Stimulated activated naive CD8-positive, alpha-beta T cell treated with anti-CD3 and anti-CD28 coated beads, Interleukin-15, amount 100 ng/mL, for 72 hours (primary cell): ENCODE measurements at regions not wholly inside any gene's neighbourhood (a gene's known extent, or its start where the extent isn't known, plus 50 kb on each side); places are given as distances from the start of the nearest gene placed in this dataset.
"Not testable (repeated sequence)": the region's sequence is repeated elsewhere in the genome, so short reads cannot be mapped to it uniquely, and the experiment has no call there.

Experiments
- ATAC-seq: fragments of 150-1000 bp; cut with Tn5 transposase; 2 replicates; pipeline ENCODE4 v1.10.0; 2021; ENCODE audit warnings: mild to moderate bottlenecking, moderate library complexity
- DNase-seq, 2 donors: peaks; one replicate each; pipeline ENCODE4 v3.0.0; 2021 to 2022
- H3K27ac Mint-ChIP-seq, 2 donors: one replicate each; pipeline ENCODE4 v1.8.0; 2022; ENCODE audit warnings: mild to moderate bottlenecking in 2 of 2, mixed read lengths in 2 of 2, moderate library complexity in 2 of 2
- H3K27me3 Mint-ChIP-seq: one replicate; pipeline ENCODE4 v1.8.0; 2022; ENCODE audit warnings: mixed read lengths
- H3K4me1 Mint-ChIP-seq: one replicate; pipeline ENCODE4 v1.8.0; 2022; ENCODE audit warnings: mild to moderate bottlenecking, mixed read lengths
- H3K4me3 Mint-ChIP-seq, 2 donors: one replicate each; pipeline ENCODE4 v1.8.0; 2022; ENCODE audit warnings: mild to moderate bottlenecking in 2 of 2, mixed read lengths in 2 of 2, moderate library complexity in 1 of 2
- H3K9me3 Mint-ChIP-seq, 2 donors: one replicate each; pipeline ENCODE4 v1.8.0; 2022; ENCODE audit warnings: mixed read lengths in 2 of 2

- Mint-ChIP-seq H3K4me1 (no peaks in the 10 kb centered on the region), H3K9me3 (peaks cover 4 to 7% of the 10 kb centered on the region in 2 donors), H3K4me3 (no peak overlapping the region), H3K27ac (no peak overlapping the region), H3K27me3 (peaks cover 40% of the 10 kb centered on the region)
- ATAC-seq (no peak), DNase-seq (no peak)
Measured at GRCh38 chrX:39693298-39693697, 404.5 kb downstream of the BCOR start.

- not testable (repeated sequence) for H3K27ac Mint-ChIP-seq, DNase-seq, H3K4me3 Mint-ChIP-seq, H3K4me1 Mint-ChIP-seq, H3K9me3 Mint-ChIP-seq, H3K27me3 Mint-ChIP-seq, ATAC-seq
Measured at GRCh38 chrX:39702636-39703035, 395.1 kb downstream of the BCOR start.

GRCh38 chrX:39703307-39703706 lies 394.5 kb downstream of the BCOR start:
- Mint-ChIP-seq H3K4me1 (no peaks in the 10 kb centered on the region), H3K4me3 (no peak overlapping the region), H3K27me3 (no peaks in the 10 kb centered on the region), H3K9me3 (no peaks in the 10 kb centered on the region), H3K27ac (no peak overlapping the region)
- ATAC-seq (no peak), DNase-seq (no peak)

- H3K4me3 Mint-ChIP-seq: no peak overlapping the region
- no peak for DNase-seq
- ATAC-seq: no peak
- H3K27me3 Mint-ChIP-seq: no peaks in the 10 kb centered on the region
- H3K9me3 Mint-ChIP-seq: peaks cover 4 to 8% of the 10 kb centered on the region in 2 donors
- H3K4me1 Mint-ChIP-seq: no peaks in the 10 kb centered on the region
- no peak overlapping the region for H3K27ac Mint-ChIP-seq
Measured at GRCh38 chrX:39704590-39704989, 393.2 kb downstream of the BCOR start.

- DNase-seq (no peak), ATAC-seq (no peak)
- Mint-ChIP-seq H3K9me3 (peaks cover 4 to 8% of the 10 kb centered on the region in 2 donors), H3K4me1 (no peaks in the 10 kb centered on the region), H3K4me3 (no peak overlapping the region), H3K27ac (no peak overlapping the region), H3K27me3 (no peaks in the 10 kb centered on the region)
Measured at GRCh38 chrX:39705290-39705689, 392.5 kb downstream of the BCOR start.

DNA sequence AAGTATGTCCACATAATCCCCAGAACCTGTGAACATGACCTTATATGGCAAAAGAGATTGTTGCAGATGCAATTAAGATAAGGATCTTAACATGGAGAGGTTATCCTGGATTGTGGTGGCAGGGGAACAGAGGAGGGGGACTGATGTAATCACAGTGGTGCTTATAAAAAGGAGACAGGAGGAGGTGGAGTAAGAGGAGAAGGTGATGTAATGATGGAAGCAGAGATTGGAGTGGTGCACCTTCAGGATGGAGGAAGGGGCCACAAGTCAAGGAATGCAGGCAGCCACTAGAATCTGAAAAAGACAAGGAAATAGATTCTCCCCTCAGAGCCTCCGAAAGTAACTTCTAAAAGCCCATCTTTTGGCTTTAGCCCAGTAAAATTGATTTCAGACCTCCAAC lies 388.4 kb downstream of the BCOR start:
- Mint-ChIP-seq H3K4me1 (no peaks in the 10 kb centered on the region), H3K27me3 (no peaks in the 10 kb centered on the region), H3K27ac (no peak overlapping the region), H3K9me3 (peaks cover 4 to 8% of the 10 kb centered on the region in 2 donors), H3K4me3 (no peak overlapping the region)
- DNase-seq (no peak), ATAC-seq (no peak)

DNA sequence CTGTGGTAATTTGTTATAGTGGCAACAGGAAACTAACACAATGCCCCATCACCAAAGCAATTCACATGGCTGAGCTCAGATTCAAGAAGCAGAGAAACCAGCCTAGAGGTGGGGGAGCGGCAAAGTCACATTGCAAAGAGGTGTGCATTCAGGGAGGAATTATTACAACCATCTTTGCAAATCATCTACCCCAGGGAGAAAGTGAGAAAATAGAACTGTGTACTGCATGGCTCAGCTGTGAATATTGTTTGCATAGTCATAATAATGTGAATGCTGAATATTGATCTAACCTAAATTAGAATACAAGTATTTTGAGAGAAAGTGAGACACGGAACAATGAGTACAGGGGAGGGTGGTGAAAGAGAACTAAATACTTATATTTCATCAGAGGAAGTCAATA lies 387.9 kb downstream of the BCOR start:
- peaks cover 4 to 8% of the 10 kb centered on the region in 2 donors for H3K9me3 Mint-ChIP-seq
- H3K27ac Mint-ChIP-seq: no peak overlapping the region
- no peak for DNase-seq
- ATAC-seq: no peak
- H3K4me1 Mint-ChIP-seq: no peaks in the 10 kb centered on the region
- no peak overlapping the region for H3K4me3 Mint-ChIP-seq
- no peaks in the 10 kb centered on the region for H3K27me3 Mint-ChIP-seq

- Mint-ChIP-seq H3K4me1 (no peaks in the 10 kb centered on the region), H3K27me3 (no peaks in the 10 kb centered on the region), H3K9me3 (peaks cover 4 to 8% of the 10 kb centered on the region in 2 donors), H3K27ac (no peak overlapping the region), H3K4me3 (no peak overlapping the region)
- ATAC-seq (no peak), DNase-seq (no peak)
Measured at GRCh38 chrX:39710776-39711175, 387.0 kb downstream of the BCOR start.

GRCh38 chrX:39714471-39714870 lies 383.3 kb downstream of the BCOR start:
- Mint-ChIP-seq H3K9me3 (peaks cover 0 to under 1% of the 10 kb centered on the region in 2 donors), H3K27me3 (no peaks in the 10 kb centered on the region), H3K27ac (no peak overlapping the region), H3K4me3 (no peak overlapping the region), H3K4me1 (no peaks in the 10 kb centered on the region)
- ATAC-seq (no peak), DNase-seq (no peak)

DNA sequence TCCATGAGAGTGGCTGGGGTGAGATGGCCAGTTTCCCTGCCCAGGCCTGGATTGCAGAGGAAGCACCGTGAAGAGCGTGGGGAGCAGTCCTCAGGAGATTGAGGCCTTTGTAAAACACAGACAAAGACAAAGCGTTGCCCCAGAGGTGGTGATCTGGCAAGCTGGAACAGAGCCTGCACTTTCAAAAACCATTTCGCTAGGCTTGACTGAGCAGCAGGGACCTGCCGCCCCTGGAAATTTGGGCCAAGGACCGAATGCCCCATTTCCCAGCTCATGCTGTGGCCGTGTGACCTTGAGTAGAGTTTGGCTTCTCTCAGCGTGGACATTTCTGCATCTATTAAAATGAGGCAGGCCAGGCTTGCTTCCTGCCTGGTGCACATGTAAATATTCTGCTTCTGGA lies 381.4 kb downstream of the BCOR start:
- DNase-seq (no peak), ATAC-seq (no peak)
- Mint-ChIP-seq H3K27ac (no peak overlapping the region), H3K9me3 (no peaks in the 10 kb centered on the region), H3K4me3 (no peak overlapping the region), H3K27me3 (no peaks in the 10 kb centered on the region), H3K4me1 (no peaks in the 10 kb centered on the region)

DNA sequence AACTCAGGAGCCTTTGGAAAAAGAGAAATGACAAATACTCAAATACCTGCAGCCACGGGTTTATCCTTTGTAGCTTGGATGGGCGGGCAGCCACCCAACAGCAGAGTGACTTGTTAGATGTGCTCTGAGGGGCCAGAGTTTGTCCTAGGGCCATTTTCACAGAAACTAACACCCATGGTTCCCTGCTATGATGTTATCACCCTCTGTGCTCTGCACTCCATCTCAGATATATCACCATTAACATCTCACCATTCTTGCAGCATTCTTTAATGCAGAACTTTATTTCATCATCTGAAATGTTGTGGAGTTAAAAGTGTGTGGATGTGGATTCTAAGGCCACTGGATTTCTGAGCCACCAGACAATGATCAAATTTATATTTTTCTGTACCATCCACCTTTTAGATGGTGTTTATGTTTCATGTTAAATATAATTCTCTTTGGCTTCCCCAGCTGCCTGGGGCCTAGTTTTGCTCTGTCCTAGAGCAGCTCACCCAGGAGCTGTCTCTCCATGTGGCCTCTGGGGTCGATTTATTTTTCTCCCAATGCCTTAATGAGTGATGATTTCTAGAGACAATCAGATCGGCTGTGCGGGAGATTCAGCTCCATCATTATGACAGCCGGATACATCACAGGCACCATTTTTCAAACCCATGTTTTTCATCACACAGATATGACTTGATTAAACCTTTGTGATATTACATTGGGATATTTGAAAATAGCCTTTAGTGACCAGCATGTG lies 380.8 kb downstream of the BCOR start:
- Mint-ChIP-seq H3K9me3 (no peaks in the 10 kb centered on the region), H3K27me3 (no peaks in the 10 kb centered on the region), H3K27ac (no peak overlapping the region), H3K4me3 (no peak overlapping the region), H3K4me1 (no peaks in the 10 kb centered on the region)
- DNase-seq (no peak), ATAC-seq (no peak)

- Mint-ChIP-seq H3K27me3 (peaks cover 7% of the 10 kb centered on the region), H3K4me1 (no peaks in the 10 kb centered on the region), H3K27ac (no peak overlapping the region), H3K9me3 (no peaks in the 10 kb centered on the region), H3K4me3 (no peak overlapping the region)
- DNase-seq: no peak
- no peak for ATAC-seq
Measured at GRCh38 chrX:39718981-39719380, 378.8 kb downstream of the BCOR start.

DNA sequence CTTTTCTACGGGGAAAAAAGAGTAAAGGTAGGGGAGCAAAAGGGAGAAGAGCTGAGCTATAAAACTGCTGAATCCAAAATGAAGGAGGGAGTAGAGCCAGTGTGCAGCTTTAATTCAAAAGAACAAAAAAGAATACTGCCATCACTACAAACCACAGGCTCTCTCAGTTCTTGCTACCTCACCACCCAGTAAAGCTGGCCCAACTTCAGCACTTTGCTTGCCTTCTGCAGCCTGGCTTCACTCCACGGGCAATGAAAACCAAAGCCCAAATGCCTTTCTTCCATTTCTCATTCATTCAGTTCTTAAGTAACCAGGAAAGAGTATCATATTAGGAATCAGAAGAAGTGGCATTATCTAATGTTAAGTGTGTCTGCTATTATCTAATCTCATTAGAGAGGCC lies 376.8 kb downstream of the BCOR start:
- Mint-ChIP-seq H3K9me3 (no peaks in the 10 kb centered on the region), H3K27me3 (peaks cover 7% of the 10 kb centered on the region), H3K27ac (no peak overlapping the region), H3K4me3 (no peak overlapping the region), H3K4me1 (no peaks in the 10 kb centered on the region)
- DNase-seq: no peak
- ATAC-seq: no peak

DNA sequence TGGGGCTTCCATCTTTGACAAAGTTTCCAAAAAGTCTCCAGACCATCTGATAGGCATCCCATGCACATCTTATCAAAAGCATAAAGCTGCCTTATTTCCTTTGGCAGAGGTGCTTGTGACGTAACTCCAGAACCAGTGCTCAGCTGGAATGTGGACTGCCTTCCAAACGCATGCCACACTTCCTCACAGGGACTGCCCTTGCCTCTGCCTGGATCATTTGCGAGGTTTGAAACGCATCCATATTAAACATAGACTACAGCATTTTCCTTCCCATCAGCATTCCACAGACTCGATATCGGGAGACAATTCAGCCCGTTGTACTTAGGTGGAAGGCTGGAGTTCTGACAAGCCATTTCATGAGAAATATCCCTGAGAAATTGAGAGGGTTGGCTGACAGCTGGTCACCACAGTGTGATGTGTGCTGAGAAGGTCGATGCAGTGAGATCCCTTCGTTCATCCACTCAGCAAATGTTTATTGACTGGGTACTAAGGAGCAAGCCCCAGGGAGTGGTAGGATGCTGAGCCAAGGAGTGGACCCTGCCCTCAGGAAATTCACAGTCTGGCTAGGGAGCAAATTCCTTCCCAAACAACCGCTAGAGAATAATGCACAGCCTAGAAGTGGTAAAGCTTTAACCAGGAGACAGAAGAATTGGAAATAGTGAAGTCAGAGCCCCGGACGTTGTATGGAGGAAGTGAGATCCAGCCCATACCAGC lies 376.0 kb downstream of the BCOR start:
- no peak for DNase-seq
- Mint-ChIP-seq H3K4me1 (no peaks in the 10 kb centered on the region), H3K9me3 (no peaks in the 10 kb centered on the region), H3K27me3 (peaks cover 7% of the 10 kb centered on the region), H3K4me3 (no peak overlapping the region), H3K27ac (no peak overlapping the region)
- no peak for ATAC-seq

GRCh38 chrX:39724544-39724943 lies 373.2 kb downstream of the BCOR start:
- Mint-ChIP-seq H3K4me3 (no peak overlapping the region), H3K27me3 (peaks cover 7% of the 10 kb centered on the region), H3K27ac (no peak overlapping the region), H3K9me3 (no peaks in the 10 kb centered on the region), H3K4me1 (no peaks in the 10 kb centered on the region)
- DNase-seq (no peak), ATAC-seq (peak; percentile 84)

- ATAC-seq (no peak), DNase-seq (no peak)
- no peaks in the 10 kb centered on the region for H3K4me1 Mint-ChIP-seq
- peaks cover 7% of the 10 kb centered on the region for H3K27me3 Mint-ChIP-seq
- H3K27ac Mint-ChIP-seq: no peak overlapping the region
- no peak overlapping the region for H3K4me3 Mint-ChIP-seq
- no peaks in the 10 kb centered on the region for H3K9me3 Mint-ChIP-seq
Measured at GRCh38 chrX:39725114-39725513, 372.6 kb downstream of the BCOR start.
